Effector memory CD4-positive, alpha-beta T cell (primary cell): ENCODE measurements at regions not wholly inside any gene's neighbourhood (a gene's known extent, or its start where the extent isn't known, plus 50 kb on each side); places are given as distances from the start of the nearest gene placed in this dataset.

Experiments used
- DNase-seq, 3 donors: peaks; one replicate each; pipeline ENCODE4 v3.0.0-alpha.2; 2020
- H3K27ac ChIP-seq: 2 replicates; pipeline ENCODE4 v1.7.0; 2013; ENCODE audit warnings: mild to moderate bottlenecking, low read length, moderate library complexity; ENCODE audit not compliant: insufficient read depth, poor library complexity, severe bottlenecking
- H3K27me3 ChIP-seq: replicated peaks from 2 replicates; pipeline ENCODE4 v1.7.0; 2013; ENCODE audit warnings: mild to moderate bottlenecking, low read length; ENCODE audit not compliant: insufficient read depth, control insufficient read depth, poor library complexity, severe bottlenecking
- H3K36me3 ChIP-seq: 2 replicates; pipeline ENCODE4 v1.7.0; 2013; ENCODE audit warnings: mild to moderate bottlenecking, low read length, moderate library complexity; ENCODE audit not compliant: control insufficient read depth, insufficient read depth
- H3K4me1 ChIP-seq: 2 replicates; pipeline ENCODE4 v1.7.0; 2013; ENCODE audit warnings: low read length, mild to moderate bottlenecking; ENCODE audit not compliant: control insufficient read depth, insufficient read depth, poor library complexity, severe bottlenecking
- H3K4me3 ChIP-seq: 2 replicates; pipeline ENCODE4 v1.7.0; 2013; ENCODE audit warnings: low read length, low read depth, mild to moderate bottlenecking; ENCODE audit not compliant: insufficient read depth, poor library complexity, severe bottlenecking
- H3K9me3 ChIP-seq: 2 replicates; pipeline ENCODE4 v1.7.0; 2013; ENCODE audit warnings: mild to moderate bottlenecking, low read length, moderate library complexity; ENCODE audit not compliant: control insufficient read depth

- Histone ChIP-seq H3K27ac (no peak overlapping the region), H3K4me3 (no peak overlapping the region), H3K9me3 (no peaks in the 10 kb centered on the region), H3K4me1 (no peaks in the 10 kb centered on the region), H3K27me3 (no peaks in the 10 kb centered on the region), H3K36me3 (no peaks in the 10 kb centered on the region)
- no peak for DNase-seq
Observed at GRCh38 chr6:86276056-86276455, 633.4 kb upstream of the SYNCRIP start.

GRCh38 chr6:86273936-86274335 is 631.2 kb upstream of the SYNCRIP start:
- Histone ChIP-seq H3K36me3 (no peaks in the 10 kb centered on the region), H3K4me3 (no peak overlapping the region), H3K9me3 (no peaks in the 10 kb centered on the region), H3K27me3 (no peaks in the 10 kb centered on the region), H3K4me1 (no peaks in the 10 kb centered on the region), H3K27ac (no peak overlapping the region)
- DNase-seq, result no peak

- Histone ChIP-seq H3K4me3 (no peak overlapping the region), H3K36me3 (no peaks in the 10 kb centered on the region), H3K27ac (no peak overlapping the region), H3K4me1 (no peaks in the 10 kb centered on the region), H3K9me3 (no peaks in the 10 kb centered on the region), H3K27me3 (no peaks in the 10 kb centered on the region)
- no peak for DNase-seq
Observed at GRCh38 chr6:86256615-86257187, 614.0 kb upstream of the SYNCRIP start.

DNA sequence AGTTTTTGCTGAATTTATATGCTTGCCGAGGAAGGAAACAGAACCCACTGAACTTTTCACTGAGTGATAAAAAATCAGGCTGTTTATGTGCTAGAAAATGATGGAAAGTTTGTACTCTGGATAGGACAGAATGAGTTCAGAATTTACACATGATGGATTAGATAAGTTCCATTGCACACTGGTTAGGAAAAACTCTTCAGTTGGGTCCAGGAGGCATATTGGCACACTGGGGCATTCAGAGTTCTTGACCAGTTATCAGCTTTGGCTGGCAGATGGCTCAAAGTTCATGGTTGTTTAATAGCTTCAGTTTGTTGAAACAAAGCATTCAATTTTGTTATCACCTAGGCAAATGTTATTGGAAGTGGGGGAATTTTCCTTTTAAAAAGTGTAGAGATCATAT is 613.3 kb upstream of the SYNCRIP start:
- Histone ChIP-seq H3K4me3 (no peak overlapping the region), H3K27ac (no peak overlapping the region), H3K36me3 (no peaks in the 10 kb centered on the region), H3K4me1 (no peaks in the 10 kb centered on the region), H3K9me3 (no peaks in the 10 kb centered on the region), H3K27me3 (no peaks in the 10 kb centered on the region)
- no peak for DNase-seq

GRCh38 chr6:86251106-86251505 is 608.4 kb upstream of the SYNCRIP start:
- Histone ChIP-seq H3K27ac (no peak overlapping the region), H3K36me3 (no peaks in the 10 kb centered on the region), H3K27me3 (no peaks in the 10 kb centered on the region), H3K9me3 (no peaks in the 10 kb centered on the region), H3K4me1 (no peaks in the 10 kb centered on the region), H3K4me3 (no peak overlapping the region)
- DNase-seq, result no peak

GRCh38 chr6:86217906-86218305 is 575.2 kb upstream of the SYNCRIP start:
- H3K9me3 ChIP-seq, result no peaks in the 10 kb centered on the region
- H3K4me3 ChIP-seq, result no peak overlapping the region
- H3K4me1 ChIP-seq, result no peaks in the 10 kb centered on the region
- H3K27me3 ChIP-seq, result no peaks in the 10 kb centered on the region
- no peaks in the 10 kb centered on the region for H3K36me3 ChIP-seq
- DNase-seq, result no peak
- H3K27ac ChIP-seq, result no peak overlapping the region

DNA sequence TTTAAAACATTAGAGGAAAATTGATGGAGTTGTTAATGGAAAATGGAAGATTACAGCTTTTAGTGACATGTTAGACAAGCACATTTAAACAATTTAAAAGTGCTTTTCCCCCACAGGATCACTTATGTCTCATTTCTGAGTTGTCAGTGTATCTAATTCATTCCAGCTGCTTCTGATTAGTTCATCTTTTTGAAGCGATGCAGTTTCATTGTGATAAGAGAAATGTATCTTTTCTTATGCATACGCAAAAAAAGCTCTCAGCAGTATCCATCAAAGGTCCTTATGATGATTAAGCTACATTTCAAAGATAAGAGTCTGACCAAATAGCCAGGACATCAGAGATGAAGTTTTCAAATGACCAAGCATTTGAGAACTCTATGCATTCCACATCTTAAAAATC is 572.6 kb upstream of the SYNCRIP start:
- no peaks in the 10 kb centered on the region for H3K36me3 ChIP-seq
- no peaks in the 10 kb centered on the region for H3K4me1 ChIP-seq
- H3K4me3 ChIP-seq, result no peak overlapping the region
- no peaks in the 10 kb centered on the region for H3K27me3 ChIP-seq
- no peak overlapping the region for H3K27ac ChIP-seq
- no peak for DNase-seq
- no peaks in the 10 kb centered on the region for H3K9me3 ChIP-seq

DNA sequence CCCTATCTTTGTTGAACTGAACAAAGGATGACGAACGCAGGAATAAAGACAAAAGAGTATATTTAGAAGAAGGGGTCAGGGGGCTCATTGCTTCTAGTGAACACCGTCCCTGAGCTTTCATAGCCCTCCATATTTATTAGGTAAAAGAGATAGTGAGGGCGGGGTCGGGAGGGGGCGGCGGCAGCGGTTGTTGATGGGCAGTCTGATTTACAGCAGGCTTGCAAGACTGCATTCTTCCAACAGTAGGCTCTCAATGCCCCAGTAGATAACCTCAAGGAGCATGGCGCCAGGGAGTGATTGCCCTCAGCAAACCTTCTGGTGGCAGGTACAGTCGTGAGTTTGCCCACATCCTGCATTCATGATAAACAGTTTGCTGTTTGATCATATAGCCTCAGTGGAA is 563.3 kb upstream of the SYNCRIP start:
- no peaks in the 10 kb centered on the region for H3K36me3 ChIP-seq
- H3K27me3 ChIP-seq, result no peaks in the 10 kb centered on the region
- H3K4me3 ChIP-seq, result no peak overlapping the region
- H3K9me3 ChIP-seq, result no peaks in the 10 kb centered on the region
- no peak overlapping the region for H3K27ac ChIP-seq
- no peak for DNase-seq
- no peaks in the 10 kb centered on the region for H3K4me1 ChIP-seq

DNA sequence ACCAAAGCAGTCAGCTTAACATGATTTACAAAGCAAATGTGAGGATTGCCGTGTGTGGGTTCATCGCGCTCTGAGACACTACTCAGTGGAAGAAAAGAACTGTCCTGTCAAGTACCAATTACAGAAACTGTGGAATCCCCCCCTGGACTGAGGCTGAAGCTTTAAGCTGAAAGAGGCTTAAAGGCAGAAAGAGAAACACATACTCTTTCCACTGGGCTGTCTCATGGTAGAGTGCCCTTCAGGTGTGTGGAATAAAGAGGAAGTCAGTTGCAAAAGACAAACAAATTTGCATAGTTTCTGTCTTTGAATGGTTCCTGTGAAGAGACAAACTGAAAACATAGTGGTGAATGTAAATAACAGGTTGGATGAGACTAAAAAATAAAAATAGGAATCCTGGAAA is 560.4 kb upstream of the SYNCRIP start:
- Histone ChIP-seq H3K9me3 (no peaks in the 10 kb centered on the region), H3K27ac (no peak overlapping the region), H3K36me3 (no peaks in the 10 kb centered on the region), H3K27me3 (no peaks in the 10 kb centered on the region), H3K4me1 (no peaks in the 10 kb centered on the region), H3K4me3 (no peak overlapping the region)
- DNase-seq, result no peak

DNA sequence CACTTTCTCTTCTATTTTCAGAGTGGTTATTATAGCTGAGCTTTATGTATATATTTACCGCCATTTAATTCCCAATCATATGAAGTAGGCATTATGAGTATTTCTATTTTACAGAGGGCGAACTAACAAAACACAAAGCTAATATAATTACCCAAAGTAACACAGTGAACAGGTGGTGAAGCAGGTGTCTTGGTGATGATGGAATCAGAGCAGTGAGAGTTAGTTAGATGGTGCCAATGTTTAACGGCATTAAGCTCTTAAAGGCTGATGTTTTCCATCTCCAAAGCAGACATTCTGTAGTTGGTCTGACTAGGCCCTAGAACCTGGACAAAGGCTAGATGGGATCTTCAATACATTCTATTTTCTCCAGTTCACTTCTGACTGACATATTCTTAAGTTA is 551.1 kb upstream of the SYNCRIP start:
- Histone ChIP-seq H3K9me3 (no peaks in the 10 kb centered on the region), H3K36me3 (no peaks in the 10 kb centered on the region), H3K27me3 (no peaks in the 10 kb centered on the region), H3K4me3 (no peak overlapping the region), H3K27ac (no peak overlapping the region), H3K4me1 (no peaks in the 10 kb centered on the region)
- DNase-seq, result no peak

DNA sequence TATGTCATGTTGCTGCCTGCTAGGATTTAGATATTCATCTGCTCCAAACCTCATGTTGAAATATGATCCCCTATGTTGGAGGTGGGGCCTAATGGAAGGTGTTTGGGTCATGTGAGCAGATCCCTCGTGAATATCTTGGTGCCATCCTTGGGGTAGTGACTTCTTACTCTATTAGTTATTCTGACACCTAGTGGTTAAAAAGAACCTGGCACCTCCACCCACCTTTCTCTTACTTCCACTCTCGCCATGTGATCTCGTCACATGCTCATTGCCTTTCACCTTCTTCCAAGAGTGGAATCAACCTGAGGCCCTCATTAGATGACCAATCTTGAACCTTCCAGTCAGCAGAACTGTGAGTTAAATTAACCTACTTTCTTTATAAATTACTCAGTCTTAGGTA is 549.4 kb upstream of the SYNCRIP start:
- no peaks in the 10 kb centered on the region for H3K36me3 ChIP-seq
- H3K4me1 ChIP-seq, result no peaks in the 10 kb centered on the region
- no peaks in the 10 kb centered on the region for H3K9me3 ChIP-seq
- no peak overlapping the region for H3K27ac ChIP-seq
- no peak overlapping the region for H3K4me3 ChIP-seq
- no peak for DNase-seq
- no peaks in the 10 kb centered on the region for H3K27me3 ChIP-seq
